ENCODE measurements at regions not wholly inside any gene's neighbourhood (a gene's known extent, or its start where the extent isn't known, plus 50 kb on each side); places are given as distances from the start of the nearest gene placed in this dataset.
"Not testable (repeated sequence)": the region's sequence is repeated elsewhere in the genome, so short reads cannot be mapped to it uniquely, and the experiment has no call there.

GRCh38 chr5:7289634-7290033 is 106.3 kb upstream of the ADCY2 start:
- TF ChIP-seq CTCF (IDR thresholded peaks at IDR 0.05; ENCODE audit: insufficient read depth, low read length); POLR2AphosphoS5 (IDR thresholded peaks at IDR 0.05; ENCODE audit: low read depth): not testable (repeated sequence)
